ENCODE measurements at regions not wholly inside any gene's neighbourhood (a gene's known extent, or its start where the extent isn't known, plus 50 kb on each side); places are given as distances from the start of the nearest gene placed in this dataset.

GRCh38 chr4:125522992-125523391 is 208.2 kb downstream of the FAT4 start (continued):
- TF ChIP-seq MYPOP (CRISPR knock-in tag; IDR thresholded peaks at IDR 0.05) (no peak), MXD3 (CRISPR knock-in tag; IDR thresholded peaks at IDR 0.05) (no peak), POLR2A (IDR thresholded peaks at IDR 0.05; ENCODE audit: insufficient read depth in 1 of 2, low read depth in 2 of 2, low read length in 2 of 2) (no peak), ESRRA (CRISPR knock-in tag; IDR thresholded peaks at IDR 0.05; ENCODE audit: low read depth) (no peak), HINFP (CRISPR knock-in tag; IDR thresholded peaks at IDR 0.05; ENCODE audit: low read depth) (no peak)

- no peak for FAIRE-seq
Measured at GRCh38 chr4:125526420-125526819, 211.7 kb downstream of the FAT4 start.

More at GRCh38 chr4:125526420-125526819, 211.7 kb downstream of the FAT4 start:
- no peak overlapping the region for H3K9ac ChIP-seq (ENCODE audit: insufficient read depth, low read depth, low read length)
- in situ Hi-C loops (cut with HindIII; ENCODE audit: extremely low pct_ligation_motif_present, low pct_unique_long_range_greater_than_20kb): no loop called here
- ChIA-PET CTCF (ENCODE audit: low intra/inter-chr PET ratio, low total read pairs) (no interaction called here), POLR2A (no interaction called here)
- H3K4me2 ChIP-seq (ENCODE audit: low read depth, low read length): no peak overlapping the region
- H3K36me3 ChIP-seq (replicated peaks in 1 of 2; ENCODE audit: control insufficient read depth in 1 of 2, insufficient read depth in 2 of 2, low read length in 2 of 2): no peaks in the 10 kb centered on the region
- TF ChIP-seq DNMT3B (CRISPR knock-in tag; conservative IDR thresholded peaks at IDR 0.05) (no peak), ZNF18 (CRISPR knock-in tag; IDR thresholded peaks at IDR 0.05; ENCODE audit: insufficient replicate concordance) (no peak), AKNA (CRISPR knock-in tag; IDR thresholded peaks at IDR 0.05; ENCODE audit: borderline replicate concordance) (no peak), LBX2 (CRISPR knock-in tag; IDR thresholded peaks at IDR 0.05; ENCODE audit: borderline replicate concordance) (no peak), ZNF740 (CRISPR knock-in tag; IDR thresholded peaks at IDR 0.05) (no peak), DBP (CRISPR knock-in tag; IDR thresholded peaks at IDR 0.05; ENCODE audit: not compliant biosample characterization) (no peak)
- no peaks in the 10 kb centered on the region for H4K20me1 ChIP-seq (ENCODE audit: insufficient read depth, low read length)
- H3K27ac ChIP-seq (ENCODE audit: extremely low read length, insufficient read depth, low read length): no peak overlapping the region
- H3K27me3 ChIP-seq (ENCODE audit: control insufficient read depth in 1 of 2, insufficient read depth in 2 of 2, low read length in 2 of 2): no peaks in the 10 kb centered on the region
- no TSS peak for BruUV-seq (replicated peaks)
- 41% methylated on average over 2 of the region's 2 CpGs for whole genome bisulfite sequencing (ENCODE audit: low lambda C conversion rate)
- H3K79me2 ChIP-seq (ENCODE audit: insufficient read depth, low read length): no peaks in the 10 kb centered on the region
- no peaks in the 10 kb centered on the region for H3K4me1 ChIP-seq (ENCODE audit: insufficient read depth, low read length)
- ATAC-seq (no peak), DNase-seq (ENCODE audit: low spot score) (no peak)
- intact Hi-C loops (cut with micrococcal nuclease; ENCODE audit: unreplicated experiment): loop anchor here (10.0 kb wide), 1 partner anchor 212 kb away; the partner anchor contains the start of gene FAT4
- no peak overlapping the region for H3K4me3 ChIP-seq (replicated peaks in 1 of 3; ENCODE audit: insufficient read depth in 1 of 3, low read depth in 2 of 3, low read length in 3 of 3)
- no peak overlapping the region for H2AFZ ChIP-seq (ENCODE audit: low read length)
- H3K9me3 ChIP-seq (ENCODE audit: low read length): no peaks in the 10 kb centered on the region
